ENCODE measurements at regions not wholly inside any gene's neighbourhood (a gene's known extent, or its start where the extent isn't known, plus 50 kb on each side); places are given as distances from the start of the nearest gene placed in this dataset.

DNA sequence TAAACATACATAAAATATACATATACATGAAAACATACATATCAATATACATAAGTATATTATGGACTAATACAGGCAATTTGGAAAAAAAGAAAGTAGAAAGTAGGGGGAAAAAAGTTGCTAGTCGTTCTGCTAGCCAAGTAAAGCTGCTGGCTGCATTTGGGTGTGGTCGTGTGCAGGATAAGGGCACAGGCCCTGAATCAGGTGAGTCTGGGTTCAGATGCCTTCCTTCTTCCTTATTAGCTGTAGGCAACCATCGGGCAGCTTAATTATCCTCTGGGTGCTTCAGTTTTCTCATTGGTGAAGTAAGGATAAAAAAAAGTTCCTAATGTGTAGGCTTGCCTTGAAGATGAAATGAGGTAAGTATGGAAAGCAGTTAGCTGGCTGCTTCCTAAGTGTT lies 59.2 kb upstream of the SPRY4 start:
- Mint-ChIP-seq H3K4me1 (ENCODE audit: low read depth, unreplicated experiment) (peaks cover 19% of the 10 kb centered on the region), H3K36me3 (ENCODE audit: insufficient read depth, unreplicated experiment) (no peaks in the 10 kb centered on the region), H3K4me3 (ENCODE audit: unreplicated experiment) (no peak overlapping the region), H3K27ac (ENCODE audit: unreplicated experiment) (no peak overlapping the region), H3K27me3 (ENCODE audit: insufficient read depth, unreplicated experiment) (no peaks in the 10 kb centered on the region), H3K9me3 (ENCODE audit: unreplicated experiment) (no peaks in the 10 kb centered on the region)
- ChIA-PET CTCF (no interaction called here), POLR2A (no interaction called here)
- intact Hi-C loops (cut with micrococcal nuclease; ENCODE audit: unreplicated experiment), result no loop called here
- Histone ChIP-seq H3K9me3 (no peaks in the 10 kb centered on the region), H3K36me3 (ENCODE audit: control insufficient read depth, insufficient read depth, low read length) (no peaks in the 10 kb centered on the region), H3K4me3 (ENCODE audit: low read depth, low read length) (no peak overlapping the region), H3K4me1 (no peaks in the 10 kb centered on the region; the same call in 1 of the 2 replicates), H3K27me3 (replicated peaks; ENCODE audit: control insufficient read depth, insufficient read depth, low read length) (no peaks in the 10 kb centered on the region)
- no peak for TF ChIP-seq CTCF (IDR thresholded peaks at IDR 0.05; ENCODE audit: insufficient read depth in 1 of 2, low read depth in 1 of 2, low read length in 1 of 2, severe bottlenecking in 1 of 2, unreplicated experiment in 1 of 2)
- no peak for DNase-seq
- BruUV-seq (replicated peaks), result no TSS peak

DNA sequence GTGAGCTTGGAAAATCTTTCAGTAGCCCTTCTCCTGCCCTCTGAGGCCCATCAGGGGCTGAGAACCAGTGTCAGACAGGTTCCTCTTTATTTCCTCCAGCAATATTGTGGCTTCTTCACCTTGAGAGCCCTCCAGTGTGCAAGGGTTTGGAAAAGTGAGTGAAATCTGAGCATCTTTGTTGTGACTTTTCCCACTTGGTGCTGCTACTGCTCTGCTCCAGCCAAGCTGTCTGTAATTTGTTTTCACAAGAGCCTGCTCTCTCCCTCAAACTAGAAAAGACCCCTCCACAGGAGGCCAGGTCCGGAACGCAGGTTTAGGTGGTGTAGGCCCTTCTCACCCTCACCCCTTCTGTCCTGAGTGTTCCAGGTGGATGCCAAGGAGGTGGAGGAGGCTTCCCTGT lies 57.4 kb upstream of the SPRY4 start:
- ChIA-PET CTCF (no interaction called here), POLR2A (no interaction called here)
- no peak overlapping the region for H3K27ac Mint-ChIP-seq (ENCODE audit: unreplicated experiment)
- no peak for DNase-seq
- intact Hi-C loops (cut with micrococcal nuclease; ENCODE audit: unreplicated experiment), result no loop called here
- H3K27me3 Mint-ChIP-seq (ENCODE audit: insufficient read depth, unreplicated experiment), result no peaks in the 10 kb centered on the region
- H3K36me3 Mint-ChIP-seq (ENCODE audit: insufficient read depth, unreplicated experiment), result no peaks in the 10 kb centered on the region
- no peaks in the 10 kb centered on the region for H3K27me3 ChIP-seq (replicated peaks; ENCODE audit: control insufficient read depth, insufficient read depth, low read length)
- H3K4me3 ChIP-seq (ENCODE audit: low read depth, low read length), result no peak overlapping the region
- H3K9me3 Mint-ChIP-seq (ENCODE audit: unreplicated experiment), result no peaks in the 10 kb centered on the region
- no peak overlapping the region for H3K4me3 Mint-ChIP-seq (ENCODE audit: unreplicated experiment)
- no peak for TF ChIP-seq CTCF (IDR thresholded peaks at IDR 0.05; ENCODE audit: insufficient read depth in 1 of 2, low read depth in 1 of 2, low read length in 1 of 2, severe bottlenecking in 1 of 2, unreplicated experiment in 1 of 2)
- no TSS peak for BruUV-seq (replicated peaks)
- no peaks in the 10 kb centered on the region for H3K36me3 ChIP-seq (ENCODE audit: control insufficient read depth, insufficient read depth, low read length)
- no peaks in the 10 kb centered on the region; the same call in 1 of the 2 replicates for H3K4me1 ChIP-seq
- H3K4me1 Mint-ChIP-seq (ENCODE audit: low read depth, unreplicated experiment), result peaks cover 9% of the 10 kb centered on the region
- no peaks in the 10 kb centered on the region for H3K9me3 ChIP-seq

DNA sequence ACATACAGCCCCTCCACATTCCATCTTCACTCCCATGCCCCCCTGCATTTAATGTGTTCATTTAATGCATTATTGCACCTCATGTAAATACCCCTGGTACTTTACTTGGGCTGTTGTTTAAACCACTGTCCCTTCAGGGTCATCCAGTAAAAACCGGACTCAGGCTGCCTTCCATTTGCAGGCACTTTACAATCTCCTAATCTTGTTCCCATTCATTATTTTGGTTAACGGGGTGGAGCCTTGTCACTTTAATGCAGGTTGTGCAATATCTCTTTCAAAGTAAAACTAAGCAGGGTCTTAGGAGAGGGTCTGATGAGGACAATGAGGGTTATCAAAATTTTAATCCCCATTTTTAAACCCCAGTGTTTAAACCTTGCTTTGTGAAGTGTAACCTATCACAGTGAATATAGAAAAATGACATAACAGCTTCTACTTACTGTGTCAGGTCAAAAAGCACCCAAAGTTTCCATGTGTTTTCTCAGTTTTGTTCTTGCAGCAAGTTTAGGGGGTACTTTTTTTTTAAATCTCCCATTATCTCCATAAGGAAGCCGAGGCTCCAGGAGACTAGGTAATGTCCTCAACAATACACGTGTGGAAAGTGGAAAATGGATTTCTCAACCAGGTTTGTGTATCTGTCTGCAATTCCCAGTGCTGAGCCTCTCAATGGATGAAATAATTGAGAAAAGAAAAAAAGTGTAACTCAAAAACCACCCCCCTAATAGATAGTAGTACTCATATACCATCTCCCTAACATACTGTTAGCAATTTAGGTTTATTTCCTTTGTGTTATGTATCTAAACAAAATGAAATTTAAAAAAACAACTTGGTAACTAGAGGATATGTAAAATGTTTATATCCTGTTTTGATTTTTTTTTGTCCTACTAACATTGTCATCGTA lies 54.2 kb upstream of the SPRY4 start:
- no peaks in the 10 kb centered on the region for H3K36me3 Mint-ChIP-seq (ENCODE audit: insufficient read depth, unreplicated experiment)
- ChIA-PET POLR2A (no interaction called here), CTCF (no interaction called here)
- Histone ChIP-seq H3K4me3 (ENCODE audit: low read depth, low read length) (no peak overlapping the region), H3K9me3 (no peaks in the 10 kb centered on the region), H3K27me3 (replicated peaks; ENCODE audit: control insufficient read depth, insufficient read depth, low read length) (no peaks in the 10 kb centered on the region), H3K4me1 (no peaks in the 10 kb centered on the region; the same call in 1 of the 2 replicates), H3K36me3 (ENCODE audit: control insufficient read depth, insufficient read depth, low read length) (no peaks in the 10 kb centered on the region)
- no peak overlapping the region for H3K27ac Mint-ChIP-seq (ENCODE audit: unreplicated experiment)
- H3K4me1 Mint-ChIP-seq (ENCODE audit: low read depth, unreplicated experiment), result no peaks in the 10 kb centered on the region
- no peak overlapping the region for H3K4me3 Mint-ChIP-seq (ENCODE audit: unreplicated experiment)
- intact Hi-C loops (cut with micrococcal nuclease; ENCODE audit: unreplicated experiment), result no loop called here
- no peak for TF ChIP-seq CTCF (IDR thresholded peaks at IDR 0.05; ENCODE audit: insufficient read depth in 1 of 2, low read depth in 1 of 2, low read length in 1 of 2, severe bottlenecking in 1 of 2, unreplicated experiment in 1 of 2)
- H3K9me3 Mint-ChIP-seq (ENCODE audit: unreplicated experiment), result no peaks in the 10 kb centered on the region
- no TSS peak for BruUV-seq (replicated peaks)
- no peaks in the 10 kb centered on the region for H3K27me3 Mint-ChIP-seq (ENCODE audit: insufficient read depth, unreplicated experiment)
- DNase-seq, result no peak
